Fibroblast of skin of left quadriceps (primary cell): ENCODE measurements at regions not wholly inside any gene's neighbourhood (a gene's known extent, or its start where the extent isn't known, plus 50 kb on each side); places are given as distances from the start of the nearest gene placed in this dataset.
"Not testable (repeated sequence)": the region's sequence is repeated elsewhere in the genome, so short reads cannot be mapped to it uniquely, and the experiment has no call there.

Experiments used
- DNase-seq, 2 experiments: peaks; one replicate each; pipeline ENCODE4 v3.0.0-alpha.2; 2013; ENCODE audit warnings: low read depth in 2 of 2

- no peak for DNase-seq
These were observed 258.5 kb downstream of the PDCD6IP start for GRCh38 chr3:34056951-34057390.

GRCh38 chr3:34060995-34061394, 262.6 kb downstream of the PDCD6IP start:
- DNase-seq, result not testable (repeated sequence)

- no peak for DNase-seq
These were observed 267.5 kb downstream of the PDCD6IP start for GRCh38 chr3:34065901-34066300.

GRCh38 chr3:34066328-34066727, 267.9 kb downstream of the PDCD6IP start:
- no peak for DNase-seq

- no peak for DNase-seq
These were observed 268.6 kb downstream of the PDCD6IP start for GRCh38 chr3:34066999-34067398.

- no peak for DNase-seq
These were observed 269.2 kb downstream of the PDCD6IP start for GRCh38 chr3:34067536-34068051.

- no peak for DNase-seq
These were observed 270.1 kb downstream of the PDCD6IP start for GRCh38 chr3:34068505-34068904.

- DNase-seq, result no peak
These were observed 272.6 kb downstream of the PDCD6IP start for GRCh38 chr3:34070831-34071585.

- no peak for DNase-seq
These were observed 273.9 kb downstream of the PDCD6IP start for GRCh38 chr3:34072297-34072696.

GRCh38 chr3:34073111-34073510, 274.7 kb downstream of the PDCD6IP start:
- no peak for DNase-seq

GRCh38 chr3:34073961-34074360, 275.5 kb downstream of the PDCD6IP start:
- DNase-seq, result no peak

GRCh38 chr3:34075975-34076374, 277.5 kb downstream of the PDCD6IP start:
- DNase-seq, result no peak

- no peak for DNase-seq
These were observed 279.2 kb downstream of the PDCD6IP start for GRCh38 chr3:34077417-34078195.

GRCh38 chr3:34078418-34078817, 280.0 kb downstream of the PDCD6IP start:
- DNase-seq, result no peak

GRCh38 chr3:34079849-34080248, 281.4 kb downstream of the PDCD6IP start:
- not testable (repeated sequence) for DNase-seq

GRCh38 chr3:34090379-34090778, 291.9 kb downstream of the PDCD6IP start:
- not testable (repeated sequence) for DNase-seq

- DNase-seq, result no peak
These were observed 292.4 kb downstream of the PDCD6IP start for GRCh38 chr3:34090876-34091275.

GRCh38 chr3:34094280-34094679, 295.9 kb downstream of the PDCD6IP start:
- not testable (repeated sequence) for DNase-seq

GRCh38 chr3:34102288-34102687, 303.9 kb downstream of the PDCD6IP start:
- peak; percentile 15 to 26 for DNase-seq

- no peak for DNase-seq
These were observed 307.9 kb downstream of the PDCD6IP start for GRCh38 chr3:34106379-34106778.

GRCh38 chr3:34106879-34107278, 308.4 kb downstream of the PDCD6IP start:
- DNase-seq, result peak in 1 of 2 experiments; percentile 0

- DNase-seq, result no peak
These were observed 309.2 kb downstream of the PDCD6IP start for GRCh38 chr3:34107669-34108068.

- no peak for DNase-seq
These were observed 310.6 kb downstream of the PDCD6IP start for GRCh38 chr3:34109021-34109420.
